HEK293T (cell line): ENCODE measurements at regions not wholly inside any gene's neighbourhood (a gene's known extent, or its start where the extent isn't known, plus 50 kb on each side); places are given as distances from the start of the nearest gene placed in this dataset.
"Not testable (repeated sequence)": the region's sequence is repeated elsewhere in the genome, so short reads cannot be mapped to it uniquely, and the experiment has no call there.

Source experiments
- BHLHE40 ChIP-seq: fragments of 450-650 bp; IDR thresholded peaks from 2 replicates; pipeline ENCODE4 v1.6.1; 2016; ENCODE audit warnings: mild to moderate bottlenecking, moderate library complexity, borderline replicate concordance
- FOXA1 ChIP-seq: fragments of 450-650 bp; IDR thresholded peaks from 2 replicates; pipeline ENCODE4 v1.6.1; 2016; ENCODE audit warnings: mild to moderate bottlenecking
- FOXM1 ChIP-seq: fragments of 450-650 bp; IDR thresholded peaks from 2 replicates; pipeline ENCODE4 v1.6.1; 2017; ENCODE audit warnings: mild to moderate bottlenecking, borderline replicate concordance
- L3MBTL2 ChIP-seq: fragments of 450-650 bp; conservative IDR thresholded peaks from 2 replicates; pipeline ENCODE4 v1.6.1; 2016; ENCODE audit warnings: mild to moderate bottlenecking
- LEF1 ChIP-seq: fragments of 450-650 bp; IDR thresholded peaks from 2 replicates; pipeline ENCODE4 v1.6.1; 2017; ENCODE audit warnings: mild to moderate bottlenecking, borderline replicate concordance
- SP1 ChIP-seq: fragments of 450-650 bp; IDR thresholded peaks from 2 replicates; pipeline ENCODE4 v1.6.1; 2017

DNA sequence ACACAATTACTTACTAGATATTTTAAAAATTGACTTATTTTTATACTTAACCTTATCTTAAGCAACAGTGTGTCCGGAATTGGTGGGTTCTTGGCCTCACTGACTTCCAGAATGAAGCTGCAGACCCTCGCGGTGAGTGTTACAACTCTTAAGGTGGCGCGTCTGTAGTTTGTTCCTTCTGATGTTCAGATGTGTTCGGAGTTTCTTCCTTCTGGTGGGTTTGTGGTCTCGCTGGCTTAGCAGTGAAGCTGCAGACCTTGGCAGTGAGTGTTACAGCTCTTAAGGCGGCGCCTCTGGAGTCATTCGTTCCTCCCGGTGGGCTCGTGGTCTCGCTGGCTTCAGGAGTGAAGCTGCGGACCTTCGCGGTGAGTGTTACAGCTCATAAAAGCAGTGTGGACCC is 322.5 kb upstream of the CITED2 start:
- TF ChIP-seq LEF1, BHLHE40, FOXM1, SP1, L3MBTL2, FOXA1: not testable (repeated sequence)
